ENCODE measurements at regions not wholly inside any gene's neighbourhood (a gene's known extent, or its start where the extent isn't known, plus 50 kb on each side); places are given as distances from the start of the nearest gene placed in this dataset.
"Not testable (repeated sequence)": the region's sequence is repeated elsewhere in the genome, so short reads cannot be mapped to it uniquely, and the experiment has no call there.

DNA sequence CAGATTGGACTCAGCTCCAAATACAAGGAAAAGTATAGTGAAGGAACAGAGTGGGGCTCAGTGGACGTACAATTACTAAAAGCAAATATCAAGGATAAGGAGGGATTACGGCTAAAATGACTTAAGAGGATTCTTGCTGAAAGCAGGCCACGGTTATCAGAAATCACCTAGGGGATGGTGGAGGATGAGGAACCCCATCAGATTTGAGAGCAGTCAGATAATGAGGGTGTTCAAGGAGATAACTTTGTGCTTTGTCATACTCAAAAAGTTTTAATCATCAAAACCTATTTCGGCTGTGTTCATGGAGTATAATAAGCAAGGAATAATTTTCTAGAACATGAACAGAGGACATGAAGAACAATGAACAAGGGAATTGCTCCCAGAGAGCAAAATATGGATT is 275.8 kb downstream of the SEMA3D start:
- no peak overlapping the region for H3K4me2 ChIP-seq
- no peak overlapping the region for H3K27ac ChIP-seq
- H2AFZ ChIP-seq: no peak overlapping the region
- H3K4me3 ChIP-seq: no peak overlapping the region
- H4K20me1 ChIP-seq (ENCODE audit: insufficient read depth, poor library complexity, severe bottlenecking): no peaks in the 10 kb centered on the region
- H3K36me3 ChIP-seq (replicated peaks; ENCODE audit: insufficient read depth, low read depth): no peaks in the 10 kb centered on the region
- WGBS (ENCODE audit: low lambda C conversion rate, missing lambda C conversion rate): 81% methylated on average over 4 of the region's 4 CpGs
- no peaks in the 10 kb centered on the region for H3K9me3 ChIP-seq (ENCODE audit: low read depth)
- peaks cover 9% of the 10 kb centered on the region for H3K4me1 ChIP-seq (ENCODE audit: insufficient read depth)
- no peaks in the 10 kb centered on the region for H3K9me2 ChIP-seq (replicated peaks; ENCODE audit: insufficient read depth)
- TF ChIP-seq EZH2 (IDR thresholded peaks at IDR 0.05; ENCODE audit: borderline replicate concordance): no peak
- TF ChIP-seq EZH2phosphoT487 (IDR thresholded peaks at IDR 0.05; ENCODE audit: low read depth, severe bottlenecking, unreplicated experiment): no peak
- TF ChIP-seq, protein P1, sequence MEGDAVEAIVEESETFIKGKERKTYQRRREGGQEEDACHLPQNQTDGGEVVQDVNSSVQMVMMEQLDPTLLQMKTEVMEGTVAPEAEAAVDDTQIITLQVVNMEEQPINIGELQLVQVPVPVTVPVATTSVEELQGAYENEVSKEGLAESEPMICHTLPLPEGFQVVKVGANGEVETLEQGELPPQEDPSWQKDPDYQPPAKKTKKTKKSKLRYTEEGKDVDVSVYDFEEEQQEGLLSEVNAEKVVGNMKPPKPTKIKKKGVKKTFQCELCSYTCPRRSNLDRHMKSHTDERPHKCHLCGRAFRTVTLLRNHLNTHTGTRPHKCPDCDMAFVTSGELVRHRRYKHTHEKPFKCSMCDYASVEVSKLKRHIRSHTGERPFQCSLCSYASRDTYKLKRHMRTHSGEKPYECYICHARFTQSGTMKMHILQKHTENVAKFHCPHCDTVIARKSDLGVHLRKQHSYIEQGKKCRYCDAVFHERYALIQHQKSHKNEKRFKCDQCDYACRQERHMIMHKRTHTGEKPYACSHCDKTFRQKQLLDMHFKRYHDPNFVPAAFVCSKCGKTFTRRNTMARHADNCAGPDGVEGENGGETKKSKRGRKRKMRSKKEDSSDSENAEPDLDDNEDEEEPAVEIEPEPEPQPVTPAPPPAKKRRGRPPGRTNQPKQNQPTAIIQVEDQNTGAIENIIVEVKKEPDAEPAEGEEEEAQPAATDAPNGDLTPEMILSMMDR (IDR thresholded peaks at IDR 0.05; ENCODE audit: poor library complexity): no peak
- no peaks in the 10 kb centered on the region for H3K79me2 ChIP-seq
- no peak for DNase-seq (ENCODE audit: low spot score)
- no peaks in the 10 kb centered on the region for H3K27me3 ChIP-seq

DNA sequence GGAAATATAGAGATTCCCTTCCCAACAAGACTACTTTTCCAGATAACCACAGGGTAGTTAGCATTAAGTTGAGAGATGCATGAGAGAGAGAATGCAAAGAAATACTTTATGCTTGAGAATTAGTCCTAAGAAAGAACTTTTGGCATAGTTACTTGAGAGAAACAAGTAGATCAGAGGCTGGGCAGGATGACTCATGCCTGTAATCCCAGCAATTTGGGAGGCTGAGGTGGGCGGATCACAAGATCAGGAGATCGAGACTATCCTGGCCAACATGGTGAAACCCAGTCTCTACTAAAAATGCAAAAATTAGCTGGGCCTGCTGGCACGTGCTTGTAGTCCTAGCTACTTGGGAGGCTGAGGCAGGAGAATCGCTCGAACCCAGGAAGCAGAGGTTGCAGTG is 276.5 kb downstream of the SEMA3D start:
- H3K4me1 ChIP-seq (ENCODE audit: insufficient read depth); H3K4me2 ChIP-seq; H3K36me3 ChIP-seq (replicated peaks; ENCODE audit: insufficient read depth, low read depth); H3K9me3 ChIP-seq (ENCODE audit: low read depth); H4K20me1 ChIP-seq (ENCODE audit: insufficient read depth, poor library complexity, severe bottlenecking); H2AFZ ChIP-seq; H3K79me2 ChIP-seq; H3K27me3 ChIP-seq; H3K4me3 ChIP-seq; H3K9me2 ChIP-seq (replicated peaks; ENCODE audit: insufficient read depth); H3K27ac ChIP-seq; DNase-seq (ENCODE audit: low spot score): not testable (repeated sequence)
- 91% methylated on average over 5 of the region's 5 CpGs for WGBS (ENCODE audit: low lambda C conversion rate, missing lambda C conversion rate)

DNA sequence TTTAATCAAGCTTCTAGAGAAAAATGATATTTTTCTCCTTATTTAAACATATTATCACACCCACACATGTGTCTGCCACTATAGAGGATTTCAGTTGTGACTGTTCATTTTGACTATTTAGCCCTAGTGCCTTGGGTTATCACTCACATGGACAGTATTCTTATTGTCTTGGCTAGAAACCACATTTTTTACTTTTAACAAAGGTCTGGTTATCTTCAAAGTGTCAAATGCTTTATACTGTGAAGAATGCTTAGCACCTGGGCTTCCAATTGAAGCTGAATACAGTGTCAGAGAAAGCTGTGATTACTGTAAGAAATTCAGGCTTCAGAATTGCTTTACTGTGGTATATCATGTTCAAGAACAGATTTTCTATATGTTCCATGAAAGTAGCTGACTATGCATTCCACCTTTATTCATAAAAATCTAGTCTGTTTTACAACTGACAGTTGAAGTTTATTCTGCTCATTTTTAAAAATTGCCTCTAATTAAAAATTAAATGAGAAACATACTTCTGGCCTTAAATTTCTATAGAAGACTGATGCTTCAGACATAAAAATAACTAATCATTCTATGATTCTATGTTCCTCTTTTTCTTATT is 278.6 kb downstream of the SEMA3D start:
- Histone ChIP-seq H4K20me1 (ENCODE audit: insufficient read depth, poor library complexity, severe bottlenecking) (no peaks in the 10 kb centered on the region), H3K9me3 (ENCODE audit: low read depth) (no peaks in the 10 kb centered on the region), H3K4me2 (no peak overlapping the region), H3K36me3 (replicated peaks; ENCODE audit: insufficient read depth, low read depth) (no peaks in the 10 kb centered on the region), H2AFZ (no peak overlapping the region), H3K4me3 (no peak overlapping the region), H3K79me2 (no peaks in the 10 kb centered on the region), H3K27ac (no peak overlapping the region), H3K4me1 (ENCODE audit: insufficient read depth) (peaks cover 7% of the 10 kb centered on the region), H3K27me3 (no peaks in the 10 kb centered on the region), H3K9me2 (replicated peaks; ENCODE audit: insufficient read depth) (no peaks in the 10 kb centered on the region)
- DNase-seq (ENCODE audit: low spot score): no peak
- TF ChIP-seq EZH2phosphoT487 (IDR thresholded peaks at IDR 0.05; ENCODE audit: low read depth, severe bottlenecking, unreplicated experiment): no peak
- TF ChIP-seq, protein P1 (IDR thresholded peaks at IDR 0.05; ENCODE audit: poor library complexity): no peak
- no peak for TF ChIP-seq EZH2 (IDR thresholded peaks at IDR 0.05; ENCODE audit: borderline replicate concordance)

DNA sequence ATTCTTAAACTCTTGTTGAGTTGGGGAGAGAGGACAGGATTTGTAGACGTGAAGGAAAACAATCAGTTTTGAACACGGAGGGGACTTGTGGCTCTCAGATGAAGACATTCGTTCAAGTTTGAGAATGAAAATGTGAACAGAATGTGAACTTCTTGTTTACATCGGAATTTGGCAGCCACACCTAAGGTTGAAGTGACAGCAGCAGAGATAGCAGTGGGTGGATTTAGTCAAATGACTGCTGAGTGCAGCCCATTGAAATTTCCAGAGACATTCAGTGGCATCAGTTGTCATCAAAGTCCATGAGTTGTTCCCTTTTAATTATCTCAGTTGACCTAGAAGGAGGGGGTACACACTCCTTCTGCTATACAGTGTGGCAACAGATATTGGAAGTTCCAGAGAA is 280.0 kb downstream of the SEMA3D start:
- Histone ChIP-seq H3K9me3 (ENCODE audit: low read depth) (no peaks in the 10 kb centered on the region), H3K79me2 (no peaks in the 10 kb centered on the region), H4K20me1 (ENCODE audit: insufficient read depth, poor library complexity, severe bottlenecking) (no peaks in the 10 kb centered on the region), H3K36me3 (replicated peaks; ENCODE audit: insufficient read depth, low read depth) (no peaks in the 10 kb centered on the region), H3K9me2 (replicated peaks; ENCODE audit: insufficient read depth) (no peaks in the 10 kb centered on the region), H3K27me3 (no peaks in the 10 kb centered on the region), H3K4me3 (no peak overlapping the region), H3K4me1 (ENCODE audit: insufficient read depth) (no peaks in the 10 kb centered on the region), H3K27ac (no peak overlapping the region), H2AFZ (no peak overlapping the region), H3K4me2 (no peak overlapping the region)
- DNase-seq (ENCODE audit: low spot score): no peak
- TF ChIP-seq EZH2phosphoT487 (IDR thresholded peaks at IDR 0.05; ENCODE audit: low read depth, severe bottlenecking, unreplicated experiment): no peak
- WGBS (ENCODE audit: low lambda C conversion rate, missing lambda C conversion rate): 92% methylated on average over 4 of the region's 4 CpGs
